NAMALWA (cell line): ENCODE measurements at regions not wholly inside any gene's neighbourhood (a gene's known extent, or its start where the extent isn't known, plus 50 kb on each side); places are given as distances from the start of the nearest gene placed in this dataset.

ENCODE experiments used
- DNase-seq: peaks from one replicate; pipeline ENCODE4 v3.0.0-alpha.2; 2015; ENCODE audit warnings: low spot score

- DNase-seq = no peak
These were observed 432.0 kb downstream of the CCDC85A start for GRCh38 chr2:56615760-56616159.

- no peak for DNase-seq
These were observed 440.4 kb downstream of the CCDC85A start for GRCh38 chr2:56624181-56624580.

- DNase-seq = no peak
These were observed 443.1 kb downstream of the CCDC85A start for GRCh38 chr2:56626927-56627326.

- no peak for DNase-seq
These were observed 446.5 kb downstream of the CCDC85A start for GRCh38 chr2:56630286-56630685.

- DNase-seq = no peak
These were observed 464.2 kb downstream of the CCDC85A start for GRCh38 chr2:56647997-56648396.

GRCh38 chr2:56648802-56649201 lies 465.0 kb downstream of the CCDC85A start:
- DNase-seq = no peak

GRCh38 chr2:56654936-56655335 lies 471.1 kb downstream of the CCDC85A start:
- no peak for DNase-seq

GRCh38 chr2:56656826-56657225 lies 473.0 kb downstream of the CCDC85A start:
- DNase-seq = no peak

- no peak for DNase-seq
These were observed 483.0 kb downstream of the CCDC85A start for GRCh38 chr2:56666777-56667176.

- peak; percentile 11 for DNase-seq
These were observed 488.3 kb downstream of the CCDC85A start for GRCh38 chr2:56671973-56672569.

- no peak for DNase-seq
These were observed 490.3 kb downstream of the CCDC85A start for GRCh38 chr2:56674084-56674483.

- no peak for DNase-seq
These were observed 493.2 kb downstream of the CCDC85A start for GRCh38 chr2:56676966-56677365.

- no peak for DNase-seq
These were observed 497.3 kb downstream of the CCDC85A start for GRCh38 chr2:56680971-56681631.

- no peak for DNase-seq
These were observed 498.0 kb downstream of the CCDC85A start for GRCh38 chr2:56681659-56682396.

- DNase-seq = no peak
These were observed 498.6 kb downstream of the CCDC85A start for GRCh38 chr2:56682397-56682760.

- DNase-seq = no peak
These were observed 500.5 kb downstream of the CCDC85A start for GRCh38 chr2:56684327-56684726.

GRCh38 chr2:56685205-56685604 lies 501.4 kb downstream of the CCDC85A start:
- no peak for DNase-seq

- no peak for DNase-seq
These were observed 503.4 kb downstream of the CCDC85A start for GRCh38 chr2:56687169-56687568.

- no peak for DNase-seq
These were observed 504.9 kb downstream of the CCDC85A start for GRCh38 chr2:56688661-56689060.

- no peak for DNase-seq
These were observed 509.7 kb downstream of the CCDC85A start for GRCh38 chr2:56693501-56693900.

- no peak for DNase-seq
These were observed 519.2 kb downstream of the CCDC85A start for GRCh38 chr2:56703001-56703400.

- no peak for DNase-seq
These were observed 521.9 kb downstream of the CCDC85A start for GRCh38 chr2:56705713-56706112.

- DNase-seq = no peak
These were observed 523.4 kb downstream of the CCDC85A start for GRCh38 chr2:56707218-56707617.
